Mesendoderm (in vitro differentiated cells): ENCODE measurements at regions not wholly inside any gene's neighbourhood (a gene's known extent, or its start where the extent isn't known, plus 50 kb on each side); places are given as distances from the start of the nearest gene placed in this dataset.

Source experiments
- DNase-seq: peaks from one replicate; pipeline ENCODE4 v3.0.0; 2013
- H2AK5ac ChIP-seq: 2 replicates; pipeline ENCODE4 v1.6.1; 2013; ENCODE audit warnings: low read length, inconsistent platforms
- H2BK120ac ChIP-seq: 2 replicates; pipeline ENCODE4 v1.6.1; 2013; ENCODE audit warnings: low read depth, mild to moderate bottlenecking, low read length, moderate library complexity, mixed read lengths
- H2BK15ac ChIP-seq: replicated peaks from 2 replicates; pipeline ENCODE4 v1.6.1; 2013; ENCODE audit warnings: low read depth, mild to moderate bottlenecking, moderate library complexity
- H2BK5ac ChIP-seq: 2 replicates; pipeline ENCODE4 v1.6.1; 2013; ENCODE audit warnings: low read length, inconsistent platforms
- H3K18ac ChIP-seq: 2 replicates; pipeline ENCODE4 v1.6.1; 2013; ENCODE audit warnings: mild to moderate bottlenecking, low read length, mixed read lengths
- H3K23ac ChIP-seq: one replicate; pipeline ENCODE4 v1.6.1; 2013; ENCODE audit warnings: low read length
- H3K27ac ChIP-seq: 2 replicates; pipeline ENCODE4 v1.5.1; 2013; ENCODE audit warnings: low read depth, mild to moderate bottlenecking, inconsistent platforms, low read length, moderate library complexity
- H3K27me3 ChIP-seq: 2 replicates; pipeline ENCODE4 v1.6.1; 2013; ENCODE audit warnings: low read length, control low read depth, mild to moderate bottlenecking, inconsistent platforms; ENCODE audit not compliant: insufficient read depth, poor library complexity
- H3K36me3 ChIP-seq: 2 replicates; pipeline ENCODE4 v1.6.1; 2013; ENCODE audit warnings: low read length, inconsistent platforms; ENCODE audit not compliant: control insufficient read depth, insufficient read depth
- H3K4ac ChIP-seq: one replicate; pipeline ENCODE4 v1.6.1; 2013; ENCODE audit warnings: low read depth, mild to moderate bottlenecking, low read length, moderate library complexity
- H3K4me1 ChIP-seq: 2 replicates; pipeline ENCODE4 v1.6.1; 2013; ENCODE audit warnings: low read depth, low read length, inconsistent platforms; ENCODE audit not compliant: control insufficient read depth
- H3K4me2 ChIP-seq: 2 replicates; pipeline ENCODE4 v1.6.1; 2013; ENCODE audit warnings: low read length
- H3K4me3 ChIP-seq: 2 replicates; pipeline ENCODE4 v1.5.1; 2013; ENCODE audit warnings: mild to moderate bottlenecking, low read length
- H3K56ac ChIP-seq: one replicate; pipeline ENCODE4 v1.6.1; 2013; ENCODE audit warnings: low read length
- H3K79me1 ChIP-seq: 2 replicates; pipeline ENCODE4 v1.6.1; 2013; ENCODE audit warnings: low read length, inconsistent platforms
- H3K79me2 ChIP-seq: 2 replicates; pipeline ENCODE4 v1.6.1; 2013; ENCODE audit warnings: mild to moderate bottlenecking, low read length; ENCODE audit not compliant: control insufficient read depth, insufficient read depth
- H3K9ac ChIP-seq: 2 replicates; pipeline ENCODE4 v1.6.1; 2013; ENCODE audit warnings: low read length, inconsistent platforms
- H4K5ac ChIP-seq: one replicate; pipeline ENCODE4 v1.6.1; 2013; ENCODE audit warnings: low read length
- H4K8ac ChIP-seq: one replicate; pipeline ENCODE4 v1.6.1; 2013; ENCODE audit warnings: low read depth, mild to moderate bottlenecking, control low read depth, low read length, moderate library complexity
- WGBS: extraction: QIAGEN DNeasy Blood & Tissue Kit; methylation state at CpG from one replicate; pipeline ENCODE4 v1.1.7; 2013; ENCODE audit warnings: low lambda C conversion rate, missing lambda C conversion rate; ENCODE audit not compliant: insufficient coverage; ENCODE audit errors: extremely low coverage; 5-methylcytosine and 5-hydroxymethylcytosine counted together

GRCh38 chr14:98119739-98120138 lies 1152.3 kb downstream of the BCL11B start:
- no peak overlapping the region for H4K5ac ChIP-seq
- no peak overlapping the region for H2BK15ac ChIP-seq
- DNase-seq = no peak
- H3K79me1 ChIP-seq = no peaks in the 10 kb centered on the region
- no peaks in the 10 kb centered on the region for H3K27me3 ChIP-seq
- no peak overlapping the region for H3K27ac ChIP-seq
- H2AK5ac ChIP-seq = no peak overlapping the region
- no CpG with 5 or more reads among the region's 4 CpGs for WGBS
- H2BK5ac ChIP-seq = no peak overlapping the region
- no peak overlapping the region for H3K9ac ChIP-seq
- no peak overlapping the region for H4K8ac ChIP-seq
- no peak overlapping the region for H3K56ac ChIP-seq
- H3K4me1 ChIP-seq = no peaks in the 10 kb centered on the region
- H3K4me3 ChIP-seq = no peak overlapping the region
- no peaks in the 10 kb centered on the region for H3K36me3 ChIP-seq
- no peak overlapping the region for H3K23ac ChIP-seq
- no peak overlapping the region for H3K4ac ChIP-seq
- H2BK120ac ChIP-seq = no peak overlapping the region
- no peaks in the 10 kb centered on the region for H3K79me2 ChIP-seq
- H3K18ac ChIP-seq = no peak overlapping the region
- no peak overlapping the region for H3K4me2 ChIP-seq

GRCh38 chr14:98120831-98121464 lies 1151.0 kb downstream of the BCL11B start:
- no peaks in the 10 kb centered on the region for H3K27me3 ChIP-seq
- no peak overlapping the region for H3K18ac ChIP-seq
- no peak overlapping the region for H3K4ac ChIP-seq
- no peak overlapping the region for H3K9ac ChIP-seq
- no peak overlapping the region for H3K4me3 ChIP-seq
- H4K8ac ChIP-seq = no peak overlapping the region
- H2BK120ac ChIP-seq = no peak overlapping the region
- H2AK5ac ChIP-seq = no peak overlapping the region
- no peak for DNase-seq
- H3K36me3 ChIP-seq = no peaks in the 10 kb centered on the region
- H3K4me1 ChIP-seq = no peaks in the 10 kb centered on the region
- no peak overlapping the region for H3K56ac ChIP-seq
- no peak overlapping the region for H3K4me2 ChIP-seq
- no peaks in the 10 kb centered on the region for H3K79me2 ChIP-seq
- no peak overlapping the region for H3K27ac ChIP-seq
- no CpG with 5 or more reads among the region's 6 CpGs for WGBS
- no peaks in the 10 kb centered on the region for H3K79me1 ChIP-seq
- H4K5ac ChIP-seq = no peak overlapping the region
- H3K23ac ChIP-seq = no peak overlapping the region
- H2BK5ac ChIP-seq = no peak overlapping the region
- H2BK15ac ChIP-seq = no peak overlapping the region

- H2BK120ac ChIP-seq = no peak overlapping the region
- no CpG with 5 or more reads among the region's 4 CpGs for WGBS
- H3K4me1 ChIP-seq = no peaks in the 10 kb centered on the region
- H2BK5ac ChIP-seq = no peak overlapping the region
- no peak overlapping the region for H4K5ac ChIP-seq
- no peaks in the 10 kb centered on the region for H3K27me3 ChIP-seq
- no peak overlapping the region for H3K56ac ChIP-seq
- no peaks in the 10 kb centered on the region for H3K36me3 ChIP-seq
- DNase-seq = no peak
- H2AK5ac ChIP-seq = no peak overlapping the region
- H3K4ac ChIP-seq = no peak overlapping the region
- no peak overlapping the region for H3K18ac ChIP-seq
- H2BK15ac ChIP-seq = no peak overlapping the region
- no peaks in the 10 kb centered on the region for H3K79me1 ChIP-seq
- H4K8ac ChIP-seq = no peak overlapping the region
- no peak overlapping the region for H3K4me3 ChIP-seq
- H3K27ac ChIP-seq = no peak overlapping the region
- no peak overlapping the region for H3K9ac ChIP-seq
- H3K23ac ChIP-seq = no peak overlapping the region
- H3K79me2 ChIP-seq = no peaks in the 10 kb centered on the region
- no peak overlapping the region for H3K4me2 ChIP-seq
These were observed 1149.5 kb downstream of the BCL11B start for GRCh38 chr14:98122527-98122926.

GRCh38 chr14:98130691-98131090 lies 1141.3 kb downstream of the BCL11B start:
- DNase-seq = no peak
- Histone ChIP-seq H3K56ac (no peak overlapping the region), H4K8ac (no peak overlapping the region), H4K5ac (no peak overlapping the region), H3K27me3 (no peaks in the 10 kb centered on the region), H3K4me1 (no peaks in the 10 kb centered on the region), H3K4me2 (no peak overlapping the region), H3K36me3 (no peaks in the 10 kb centered on the region), H2BK5ac (no peak overlapping the region), H2BK15ac (no peak overlapping the region), H2AK5ac (no peak overlapping the region), H3K23ac (no peak overlapping the region), H3K79me2 (no peaks in the 10 kb centered on the region), H3K4me3 (no peak overlapping the region), H3K27ac (no peak overlapping the region), H3K18ac (no peak overlapping the region), H3K79me1 (no peaks in the 10 kb centered on the region), H2BK120ac (no peak overlapping the region), H3K9ac (no peak overlapping the region), H3K4ac (no peak overlapping the region)
- no CpG with 5 or more reads among the region's 2 CpGs for WGBS

GRCh38 chr14:98131406-98131805 lies 1140.6 kb downstream of the BCL11B start:
- no peak overlapping the region for H3K23ac ChIP-seq
- H3K4me3 ChIP-seq = no peak overlapping the region
- H4K5ac ChIP-seq = no peak overlapping the region
- H3K56ac ChIP-seq = no peak overlapping the region
- H3K4ac ChIP-seq = no peak overlapping the region
- no peak overlapping the region for H2BK5ac ChIP-seq
- no peaks in the 10 kb centered on the region for H3K79me1 ChIP-seq
- H2AK5ac ChIP-seq = no peak overlapping the region
- no peaks in the 10 kb centered on the region for H3K36me3 ChIP-seq
- H2BK15ac ChIP-seq = no peak overlapping the region
- no peaks in the 10 kb centered on the region for H3K4me1 ChIP-seq
- H3K79me2 ChIP-seq = no peaks in the 10 kb centered on the region
- no peak overlapping the region for H3K4me2 ChIP-seq
- WGBS = no CpG with 5 or more reads among the region's 1 CpG
- no peak overlapping the region for H3K9ac ChIP-seq
- H3K27ac ChIP-seq = no peak overlapping the region
- no peak overlapping the region for H3K18ac ChIP-seq
- H2BK120ac ChIP-seq = no peak overlapping the region
- no peak for DNase-seq
- H3K27me3 ChIP-seq = no peaks in the 10 kb centered on the region
- H4K8ac ChIP-seq = no peak overlapping the region

GRCh38 chr14:98133806-98134205 lies 1138.2 kb downstream of the BCL11B start:
- Histone ChIP-seq H3K27me3 (no peaks in the 10 kb centered on the region), H3K36me3 (no peaks in the 10 kb centered on the region), H3K4me2 (no peak overlapping the region), H3K9ac (no peak overlapping the region), H3K18ac (no peak overlapping the region), H3K4me3 (no peak overlapping the region), H2AK5ac (no peak overlapping the region), H4K8ac (no peak overlapping the region), H3K79me1 (no peaks in the 10 kb centered on the region), H4K5ac (no peak overlapping the region), H2BK120ac (no peak overlapping the region), H3K4ac (no peak overlapping the region), H3K27ac (no peak overlapping the region), H3K79me2 (no peaks in the 10 kb centered on the region), H2BK5ac (no peak overlapping the region), H2BK15ac (no peak overlapping the region), H3K23ac (no peak overlapping the region), H3K56ac (no peak overlapping the region), H3K4me1 (peaks cover 2% of the 10 kb centered on the region)
- no peak for DNase-seq
- WGBS = no CpG with 5 or more reads among the region's 4 CpGs
